COR-L47 (cell line): ENCODE measurements at regions not wholly inside any gene's neighbourhood (a gene's known extent, or its start where the extent isn't known, plus 50 kb on each side); places are given as distances from the start of the nearest gene placed in this dataset.

Experiments
- DNase-seq: peaks from one replicate; lab custom pipeline; 2025; lab: John Stamatoyannopoulos, UW

DNA sequence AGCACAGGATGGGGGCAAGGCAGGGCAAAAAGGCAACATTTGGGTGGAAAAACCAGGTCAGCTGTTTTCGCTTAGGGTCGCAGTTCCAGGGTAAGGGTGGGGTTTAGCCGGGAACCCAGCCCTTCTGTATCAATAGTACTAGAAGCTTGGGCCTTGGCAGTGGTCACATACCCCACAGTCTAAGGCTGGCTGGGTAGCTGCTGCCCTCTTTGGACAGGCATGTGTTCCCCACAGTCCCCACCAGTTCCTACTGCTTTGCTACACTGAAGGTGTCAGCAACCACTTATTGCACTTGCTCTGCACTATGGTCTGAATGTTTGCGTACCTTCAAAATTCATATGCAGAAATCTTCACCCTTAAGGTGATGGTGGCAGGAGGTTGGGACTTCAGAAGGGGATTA, 349.8 kb downstream of the LTN1 start:
- DNase-seq: no peak

GRCh38 chr21:28641731-28642130, 350.9 kb downstream of the LTN1 start:
- no peak for DNase-seq

DNA sequence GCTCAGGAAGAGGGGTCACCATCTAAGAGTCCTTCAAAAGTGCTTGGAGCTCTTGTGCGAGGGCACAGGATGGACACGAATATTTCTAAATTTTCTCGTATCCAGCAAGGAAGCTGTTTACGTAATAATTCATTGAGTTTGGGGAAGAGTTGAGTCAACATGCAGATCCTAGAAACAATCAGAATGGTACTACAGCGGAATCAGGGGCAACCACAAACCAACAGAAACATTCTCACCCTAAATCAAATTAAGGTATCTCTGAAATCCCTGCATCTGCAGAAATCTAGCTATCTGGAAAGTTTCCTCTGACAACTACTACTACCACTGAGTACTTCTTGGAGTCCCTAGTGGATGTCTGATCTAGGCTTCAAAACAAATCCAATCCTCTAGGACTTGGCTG, 352.4 kb downstream of the LTN1 start:
- no peak for DNase-seq

- no peak for DNase-seq
These were observed 352.9 kb downstream of the LTN1 start for GRCh38 chr21:28639737-28640136.

DNA sequence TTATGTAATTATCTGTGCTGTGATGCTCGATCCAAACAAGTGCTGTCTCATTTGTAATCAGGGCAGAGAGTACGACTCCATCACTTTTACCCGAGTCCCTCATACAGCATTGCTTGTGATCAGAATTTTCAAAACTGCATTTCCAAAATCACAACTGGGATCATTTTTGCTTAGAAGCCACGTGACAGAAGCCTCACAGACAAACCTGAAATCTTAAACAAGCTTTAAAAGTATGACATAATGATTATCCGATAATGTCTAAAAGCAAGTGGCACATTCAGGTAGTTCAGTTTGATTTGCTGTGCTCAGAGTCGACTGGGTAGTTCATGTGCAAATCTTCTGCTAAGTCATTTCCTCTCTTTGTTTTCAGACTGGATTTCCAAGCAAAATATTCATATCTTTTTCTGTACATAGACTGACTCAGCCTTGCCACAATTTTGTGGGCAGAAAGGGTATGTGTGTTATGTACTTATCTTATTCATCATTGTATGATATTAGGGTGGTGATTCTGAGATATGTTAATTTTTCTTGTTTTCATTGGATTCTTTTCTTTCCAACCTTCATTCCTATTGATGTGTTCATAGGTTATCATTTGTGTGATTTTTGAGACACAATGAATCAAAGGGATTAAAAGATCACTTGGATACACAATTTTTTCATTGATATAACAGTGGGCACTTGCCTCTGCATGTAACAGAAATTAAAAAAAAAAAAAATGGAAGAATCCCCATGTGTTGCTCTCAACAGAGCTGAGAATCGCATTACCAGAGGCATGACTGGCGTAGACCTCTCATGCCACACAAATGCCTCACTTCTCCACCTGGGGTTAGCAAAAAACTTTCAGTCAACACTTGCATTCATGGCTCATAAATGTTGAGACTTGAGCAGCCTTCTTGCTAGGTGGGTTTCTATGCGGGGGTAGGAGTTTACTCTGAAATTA, 355.7 kb downstream of the LTN1 start:
- DNase-seq: no peak

GRCh38 chr21:28635541-28635940, 357.1 kb downstream of the LTN1 start:
- no peak for DNase-seq

GRCh38 chr21:28633839-28634555, 358.7 kb downstream of the LTN1 start:
- no peak for DNase-seq

DNA sequence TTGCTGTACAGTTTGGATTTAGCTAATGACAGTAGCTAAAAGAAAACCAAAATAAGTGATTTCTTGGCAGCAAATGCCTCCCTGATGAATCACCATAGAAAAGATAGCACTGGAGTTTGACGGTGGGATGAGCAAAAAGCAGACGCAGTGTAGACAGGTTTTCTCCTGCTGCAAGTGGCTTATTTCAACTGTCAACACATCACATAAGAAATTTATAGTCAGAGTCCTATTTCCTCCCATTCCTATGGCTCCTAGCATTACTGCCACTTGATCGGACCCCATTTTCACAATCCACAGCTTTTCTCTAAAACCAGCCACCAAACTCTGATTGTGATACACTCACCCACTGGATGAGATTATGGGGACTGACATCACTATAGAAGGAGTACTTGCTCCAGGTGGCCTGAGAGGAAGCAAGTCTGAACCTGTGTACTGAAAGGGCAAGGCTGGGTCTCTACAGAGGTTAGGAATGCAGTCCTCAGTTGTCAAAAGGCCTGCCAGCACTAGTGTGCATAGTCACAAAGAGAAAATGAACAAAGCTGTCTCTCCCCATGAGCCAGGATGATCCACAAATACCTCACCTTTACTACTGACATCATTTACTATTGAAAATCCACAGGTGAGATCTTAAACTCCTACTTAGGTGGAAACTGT, 359.8 kb downstream of the LTN1 start:
- no peak for DNase-seq

GRCh38 chr21:28627691-28628090, 365.0 kb downstream of the LTN1 start:
- no peak for DNase-seq

- DNase-seq: no peak
These were observed 365.4 kb downstream of the LTN1 start for GRCh38 chr21:28627261-28627660.

GRCh38 chr21:28624626-28625025, 368.1 kb downstream of the LTN1 start:
- no peak for DNase-seq

GRCh38 chr21:28617300-28617699, 375.4 kb downstream of the LTN1 start:
- no peak for DNase-seq

GRCh38 chr21:28615276-28615675, 377.4 kb downstream of the LTN1 start:
- DNase-seq: no peak

DNA sequence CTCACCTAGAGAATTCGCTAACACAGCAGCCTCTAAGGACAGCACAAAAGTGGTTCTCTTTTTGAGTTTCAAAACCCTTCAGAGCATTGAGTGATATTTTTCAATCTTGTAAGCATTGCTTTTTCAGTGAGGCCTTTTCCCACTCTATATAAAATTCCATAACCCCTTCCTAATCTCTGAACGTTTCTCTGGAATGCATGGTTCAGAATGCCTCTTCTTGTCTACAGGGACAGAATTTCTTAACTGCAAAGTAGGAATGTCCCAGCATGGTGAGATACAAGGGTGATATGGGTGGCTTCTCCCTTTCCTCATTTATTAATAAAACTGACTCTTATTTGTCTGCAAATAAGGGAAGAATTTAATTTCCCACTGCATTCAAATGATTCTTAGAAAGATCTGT, 377.9 kb downstream of the LTN1 start:
- no peak for DNase-seq

- DNase-seq: no peak
These were observed 384.0 kb downstream of the LTN1 start for GRCh38 chr21:28608646-28609045.

DNA sequence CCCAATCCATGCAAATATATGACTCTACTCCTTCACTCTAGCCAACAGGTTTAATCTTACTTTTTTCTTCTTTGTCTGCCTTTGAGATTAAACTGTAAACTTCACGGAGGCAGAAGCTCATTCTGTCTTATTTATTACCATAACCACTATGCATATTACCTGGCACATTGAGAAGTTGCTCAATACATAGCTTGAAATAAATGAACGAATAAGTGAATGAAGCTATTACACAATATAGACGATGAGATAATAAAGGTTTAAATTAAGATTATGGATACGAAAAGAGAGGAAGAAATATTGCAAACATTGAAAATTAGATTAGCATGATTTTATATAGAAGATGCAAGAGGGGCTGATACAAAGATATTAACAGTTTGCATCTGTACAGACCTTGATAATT, 385.1 kb downstream of the LTN1 start:
- DNase-seq: no peak

- no peak for DNase-seq
These were observed 387.6 kb downstream of the LTN1 start for GRCh38 chr21:28604946-28605537.

GRCh38 chr21:28602546-28602945, 390.1 kb downstream of the LTN1 start:
- DNase-seq: no peak

GRCh38 chr21:28598214-28598613, 394.5 kb downstream of the LTN1 start:
- no peak for DNase-seq

- DNase-seq: no peak
These were observed 400.3 kb downstream of the LTN1 start for GRCh38 chr21:28592205-28592865.

GRCh38 chr21:28590676-28591075, 402.0 kb downstream of the LTN1 start:
- DNase-seq: no peak

- no peak for DNase-seq
These were observed 402.7 kb downstream of the LTN1 start for GRCh38 chr21:28590026-28590425.
